ENCODE measurements at regions not wholly inside any gene's neighbourhood (a gene's known extent, or its start where the extent isn't known, plus 50 kb on each side); places are given as distances from the start of the nearest gene placed in this dataset.

DNA sequence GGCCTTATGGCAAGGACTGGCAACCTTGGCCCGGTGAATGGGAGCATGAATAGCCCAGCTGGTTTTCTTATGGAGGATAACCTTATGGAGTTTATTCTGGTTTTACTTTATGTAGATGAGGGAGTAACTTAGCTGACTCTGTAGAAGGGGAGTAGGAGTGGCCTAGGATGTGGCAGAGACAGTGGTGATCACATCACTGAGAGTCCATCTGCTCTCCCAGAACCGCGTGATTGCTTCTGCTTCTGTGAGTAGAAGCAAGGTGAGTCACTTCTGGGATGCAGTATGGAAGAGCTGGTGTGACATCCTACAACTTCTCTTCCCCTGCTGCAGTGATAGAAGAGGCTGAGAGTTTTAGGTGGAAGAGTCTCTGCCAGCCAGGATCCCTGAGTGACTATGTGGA, 129.2 kb downstream of the RPS24 start:
- Histone ChIP-seq H3K27me3 (ENCODE audit: control insufficient read depth, insufficient read depth, low read length) (no peaks in the 10 kb centered on the region), H3K79me2 (ENCODE audit: control insufficient read depth, insufficient read depth, low read length) (no peaks in the 10 kb centered on the region), H3K36me3 (ENCODE audit: control insufficient read depth, insufficient read depth, low read length) (no peaks in the 10 kb centered on the region), H3K27ac (ENCODE audit: insufficient read depth, low read length) (no peak overlapping the region), H3K9me3 (ENCODE audit: control insufficient read depth, insufficient read depth, low read depth, low read length) (no peaks in the 10 kb centered on the region), H3K9ac (ENCODE audit: insufficient read depth, low read length) (no peak overlapping the region), H3K4me3 (replicated peaks in 1 of 4; ENCODE audit: control extremely low read depth in 1 of 4, insufficient read depth in 1 of 4, low read depth in 3 of 4, low read length in 4 of 4) (no peak overlapping the region), H4K20me1 (ENCODE audit: control insufficient read depth, extremely low read depth, insufficient read depth, low read length) (no peaks in the 10 kb centered on the region), H3K4me2 (ENCODE audit: extremely low read depth, insufficient read depth, low read length) (no peak overlapping the region), H3K4me1 (ENCODE audit: control insufficient read depth, extremely low read depth, insufficient read depth, low read length) (no peaks in the 10 kb centered on the region), H2AFZ (ENCODE audit: low read length) (no peak overlapping the region)
- DNase-seq (ENCODE audit: low read depth in 2 of 2) = peak in 1 of 2 donors; percentile 5
- TF ChIP-seq, protein P1, sequence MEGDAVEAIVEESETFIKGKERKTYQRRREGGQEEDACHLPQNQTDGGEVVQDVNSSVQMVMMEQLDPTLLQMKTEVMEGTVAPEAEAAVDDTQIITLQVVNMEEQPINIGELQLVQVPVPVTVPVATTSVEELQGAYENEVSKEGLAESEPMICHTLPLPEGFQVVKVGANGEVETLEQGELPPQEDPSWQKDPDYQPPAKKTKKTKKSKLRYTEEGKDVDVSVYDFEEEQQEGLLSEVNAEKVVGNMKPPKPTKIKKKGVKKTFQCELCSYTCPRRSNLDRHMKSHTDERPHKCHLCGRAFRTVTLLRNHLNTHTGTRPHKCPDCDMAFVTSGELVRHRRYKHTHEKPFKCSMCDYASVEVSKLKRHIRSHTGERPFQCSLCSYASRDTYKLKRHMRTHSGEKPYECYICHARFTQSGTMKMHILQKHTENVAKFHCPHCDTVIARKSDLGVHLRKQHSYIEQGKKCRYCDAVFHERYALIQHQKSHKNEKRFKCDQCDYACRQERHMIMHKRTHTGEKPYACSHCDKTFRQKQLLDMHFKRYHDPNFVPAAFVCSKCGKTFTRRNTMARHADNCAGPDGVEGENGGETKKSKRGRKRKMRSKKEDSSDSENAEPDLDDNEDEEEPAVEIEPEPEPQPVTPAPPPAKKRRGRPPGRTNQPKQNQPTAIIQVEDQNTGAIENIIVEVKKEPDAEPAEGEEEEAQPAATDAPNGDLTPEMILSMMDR (conservative IDR thresholded peaks at IDR 0.05 in 1 of 2, IDR thresholded peaks at IDR 0.05 in 1 of 2; ENCODE audit: low read depth in 1 of 2, low read length in 2 of 2) = no peak
- no peak for TF ChIP-seq EZH2 (IDR thresholded peaks at IDR 0.05; ENCODE audit: low read length, missing control alignments)

DNA sequence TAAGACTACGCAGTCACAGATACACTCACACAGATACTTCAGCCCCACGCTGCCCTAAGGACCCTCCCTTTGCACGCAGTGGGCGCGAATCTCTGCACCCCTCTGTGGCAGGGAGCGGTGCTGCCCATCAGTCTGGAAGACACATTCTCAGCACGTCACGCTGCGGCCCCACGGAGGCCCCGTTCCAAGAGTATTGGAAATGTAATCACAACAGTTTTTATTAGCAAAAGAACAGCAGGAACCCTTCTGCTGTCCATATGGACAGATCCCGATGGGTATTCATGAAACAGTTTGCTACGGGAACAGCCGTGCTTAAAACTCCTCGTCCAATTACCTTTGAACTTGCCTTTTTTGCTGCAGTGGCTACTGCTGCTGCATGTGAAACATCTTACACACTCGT, 131.0 kb downstream of the RPS24 start:
- DNase-seq (ENCODE audit: low read depth in 2 of 2) = peak in 1 of 2 donors; percentile 11
- no peak overlapping the region for H3K9ac ChIP-seq (ENCODE audit: insufficient read depth, low read length)
- H3K27me3 ChIP-seq (ENCODE audit: control insufficient read depth, insufficient read depth, low read length) = no peaks in the 10 kb centered on the region
- TF ChIP-seq, protein P1 (conservative IDR thresholded peaks at IDR 0.05 in 1 of 2, IDR thresholded peaks at IDR 0.05 in 1 of 2; ENCODE audit: low read depth in 1 of 2, low read length in 2 of 2) = no peak
- no peak for TF ChIP-seq EZH2 (IDR thresholded peaks at IDR 0.05; ENCODE audit: low read length, missing control alignments)
- H3K4me2 ChIP-seq (ENCODE audit: extremely low read depth, insufficient read depth, low read length) = no peak overlapping the region
- no peaks in the 10 kb centered on the region for H3K4me1 ChIP-seq (ENCODE audit: control insufficient read depth, extremely low read depth, insufficient read depth, low read length)
- no peaks in the 10 kb centered on the region for H3K9me3 ChIP-seq (ENCODE audit: control insufficient read depth, insufficient read depth, low read depth, low read length)
- no peak overlapping the region for H3K27ac ChIP-seq (ENCODE audit: insufficient read depth, low read length)
- no peak overlapping the region for H2AFZ ChIP-seq (ENCODE audit: low read length)
- H3K36me3 ChIP-seq (ENCODE audit: control insufficient read depth, insufficient read depth, low read length) = no peaks in the 10 kb centered on the region
- no peak overlapping the region for H3K4me3 ChIP-seq (replicated peaks in 1 of 4; ENCODE audit: control extremely low read depth in 1 of 4, insufficient read depth in 1 of 4, low read depth in 3 of 4, low read length in 4 of 4)
- no peaks in the 10 kb centered on the region for H3K79me2 ChIP-seq (ENCODE audit: control insufficient read depth, insufficient read depth, low read length)
- no peaks in the 10 kb centered on the region for H4K20me1 ChIP-seq (ENCODE audit: control insufficient read depth, extremely low read depth, insufficient read depth, low read length)

DNA sequence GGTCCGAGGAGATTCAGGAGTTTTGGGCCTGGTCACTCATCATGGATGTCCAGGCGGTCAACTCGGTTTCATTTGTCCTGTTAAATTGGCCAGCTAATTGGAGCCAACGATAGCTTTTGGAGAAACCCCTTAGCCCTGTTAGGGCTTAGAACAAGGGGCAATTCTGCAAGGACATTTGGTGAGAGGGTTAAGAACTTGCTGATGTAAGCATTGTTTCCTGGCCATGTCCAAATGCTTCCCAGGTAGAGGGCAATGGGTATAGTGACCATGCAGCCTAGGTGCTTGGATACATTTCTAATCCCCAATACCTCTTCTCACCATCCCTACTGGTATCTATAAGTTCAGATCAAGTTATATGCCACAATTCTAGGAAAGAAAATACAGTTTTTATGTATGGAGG, 131.5 kb downstream of the RPS24 start:
- TF ChIP-seq, protein P1 (conservative IDR thresholded peaks at IDR 0.05 in 1 of 2, IDR thresholded peaks at IDR 0.05 in 1 of 2; ENCODE audit: low read depth in 1 of 2, low read length in 2 of 2) = no peak
- no peak for TF ChIP-seq EZH2 (IDR thresholded peaks at IDR 0.05; ENCODE audit: low read length, missing control alignments)
- Histone ChIP-seq H3K4me1 (ENCODE audit: control insufficient read depth, extremely low read depth, insufficient read depth, low read length) (no peaks in the 10 kb centered on the region), H4K20me1 (ENCODE audit: control insufficient read depth, extremely low read depth, insufficient read depth, low read length) (no peaks in the 10 kb centered on the region), H3K27me3 (ENCODE audit: control insufficient read depth, insufficient read depth, low read length) (no peaks in the 10 kb centered on the region), H3K9me3 (ENCODE audit: control insufficient read depth, insufficient read depth, low read depth, low read length) (no peaks in the 10 kb centered on the region), H3K27ac (ENCODE audit: insufficient read depth, low read length) (no peak overlapping the region), H3K9ac (ENCODE audit: insufficient read depth, low read length) (no peak overlapping the region), H3K4me2 (ENCODE audit: extremely low read depth, insufficient read depth, low read length) (no peak overlapping the region), H3K36me3 (ENCODE audit: control insufficient read depth, insufficient read depth, low read length) (no peaks in the 10 kb centered on the region), H2AFZ (ENCODE audit: low read length) (no peak overlapping the region), H3K79me2 (ENCODE audit: control insufficient read depth, insufficient read depth, low read length) (no peaks in the 10 kb centered on the region), H3K4me3 (replicated peaks in 1 of 4; ENCODE audit: control extremely low read depth in 1 of 4, insufficient read depth in 1 of 4, low read depth in 3 of 4, low read length in 4 of 4) (no peak overlapping the region)
- no peak for DNase-seq (ENCODE audit: low read depth in 2 of 2)
